ENCODE measurements at regions not wholly inside any gene's neighbourhood (a gene's known extent, or its start where the extent isn't known, plus 50 kb on each side); places are given as distances from the start of the nearest gene placed in this dataset.

DNA sequence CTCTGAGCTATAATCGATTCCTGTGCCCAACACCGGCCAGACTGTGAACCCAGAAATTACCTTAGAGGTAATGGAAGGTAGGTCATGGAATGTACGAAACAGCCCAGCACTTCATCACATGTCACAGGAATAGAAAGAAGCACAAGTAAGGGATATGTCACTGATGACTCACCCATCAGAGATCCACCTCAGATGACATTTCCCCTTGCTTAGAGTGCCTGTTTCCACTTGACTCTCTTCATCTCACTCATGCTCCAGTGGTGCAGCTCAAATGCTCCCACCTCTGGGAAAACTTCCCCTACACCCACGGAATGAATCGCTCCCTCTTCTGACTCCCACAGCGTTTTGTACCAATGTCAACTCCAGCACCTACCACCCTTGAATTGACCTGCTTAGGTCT, 381.6 kb upstream of the CNR1 start:
- Histone ChIP-seq H3K4me1 (no peaks in the 10 kb centered on the region), H3K27me3 (no peaks in the 10 kb centered on the region), H3K36me3 (no peaks in the 10 kb centered on the region), H3K9ac (no peak overlapping the region), H3K4me3 (no peak overlapping the region), H4K20me1 (ENCODE audit: low read depth) (no peaks in the 10 kb centered on the region), H3K9me3 (ENCODE audit: low read depth) (no peaks in the 10 kb centered on the region), H2AFZ (replicated peaks) (no peak overlapping the region), H3F3A (ENCODE audit: low read depth) (no peaks in the 10 kb centered on the region), H3K4me2 (no peak overlapping the region), H3K79me2 (ENCODE audit: low read depth) (no peaks in the 10 kb centered on the region), H3K27ac (no peak overlapping the region)
- DNase-seq (ENCODE audit: low spot score), result no peak
- TF ChIP-seq EZH2 (IDR thresholded peaks at IDR 0.05) (no peak), EZH2phosphoT487 (IDR thresholded peaks at IDR 0.05) (no peak)
- TF ChIP-seq, protein P1, sequence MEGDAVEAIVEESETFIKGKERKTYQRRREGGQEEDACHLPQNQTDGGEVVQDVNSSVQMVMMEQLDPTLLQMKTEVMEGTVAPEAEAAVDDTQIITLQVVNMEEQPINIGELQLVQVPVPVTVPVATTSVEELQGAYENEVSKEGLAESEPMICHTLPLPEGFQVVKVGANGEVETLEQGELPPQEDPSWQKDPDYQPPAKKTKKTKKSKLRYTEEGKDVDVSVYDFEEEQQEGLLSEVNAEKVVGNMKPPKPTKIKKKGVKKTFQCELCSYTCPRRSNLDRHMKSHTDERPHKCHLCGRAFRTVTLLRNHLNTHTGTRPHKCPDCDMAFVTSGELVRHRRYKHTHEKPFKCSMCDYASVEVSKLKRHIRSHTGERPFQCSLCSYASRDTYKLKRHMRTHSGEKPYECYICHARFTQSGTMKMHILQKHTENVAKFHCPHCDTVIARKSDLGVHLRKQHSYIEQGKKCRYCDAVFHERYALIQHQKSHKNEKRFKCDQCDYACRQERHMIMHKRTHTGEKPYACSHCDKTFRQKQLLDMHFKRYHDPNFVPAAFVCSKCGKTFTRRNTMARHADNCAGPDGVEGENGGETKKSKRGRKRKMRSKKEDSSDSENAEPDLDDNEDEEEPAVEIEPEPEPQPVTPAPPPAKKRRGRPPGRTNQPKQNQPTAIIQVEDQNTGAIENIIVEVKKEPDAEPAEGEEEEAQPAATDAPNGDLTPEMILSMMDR (IDR thresholded peaks at IDR 0.05), result no peak
- H3K4me1 Mint-ChIP-seq, result no peaks in the 10 kb centered on the region
- no peaks in the 10 kb centered on the region for H3K9me3 Mint-ChIP-seq
- H3K27ac Mint-ChIP-seq, result no peak overlapping the region
- no peak overlapping the region for H3K4me3 Mint-ChIP-seq
- H3K27me3 Mint-ChIP-seq (ENCODE audit: insufficient read depth, low read depth), result peaks cover 11% of the 10 kb centered on the region
- no peaks in the 10 kb centered on the region for H3K36me3 Mint-ChIP-seq

DNA sequence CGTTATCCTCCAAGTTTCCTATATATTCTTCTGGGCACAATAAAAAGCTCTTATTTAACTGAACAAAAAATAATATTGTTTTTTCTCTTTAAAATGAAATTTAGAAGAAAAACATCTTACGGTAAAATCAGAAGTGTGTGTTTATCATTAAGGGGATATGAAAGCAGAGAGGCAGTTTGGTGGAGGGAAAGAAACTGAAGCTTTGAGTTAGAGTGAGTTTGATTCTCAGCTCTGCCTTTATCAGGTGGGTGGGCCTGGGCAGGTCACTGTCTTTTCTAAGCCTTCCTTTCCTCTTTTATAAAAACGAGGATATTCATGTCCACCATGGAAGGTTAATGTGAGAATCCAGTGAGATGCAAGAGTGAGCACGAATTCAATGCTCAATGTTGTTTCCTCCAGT, 379.8 kb upstream of the CNR1 start:
- Histone ChIP-seq H3K27ac (no peak overlapping the region), H3K27me3 (no peaks in the 10 kb centered on the region), H3K4me2 (no peak overlapping the region), H3K9me3 (ENCODE audit: low read depth) (no peaks in the 10 kb centered on the region), H2AFZ (replicated peaks) (no peak overlapping the region), H3K79me2 (ENCODE audit: low read depth) (no peaks in the 10 kb centered on the region), H3K36me3 (no peaks in the 10 kb centered on the region), H3K4me3 (no peak overlapping the region), H3F3A (ENCODE audit: low read depth) (no peaks in the 10 kb centered on the region), H3K4me1 (no peaks in the 10 kb centered on the region), H3K9ac (no peak overlapping the region), H4K20me1 (ENCODE audit: low read depth) (no peaks in the 10 kb centered on the region)
- H3K9me3 Mint-ChIP-seq, result no peaks in the 10 kb centered on the region
- H3K36me3 Mint-ChIP-seq, result no peaks in the 10 kb centered on the region
- TF ChIP-seq, protein P1 (IDR thresholded peaks at IDR 0.05), result no peak
- TF ChIP-seq EZH2phosphoT487 (IDR thresholded peaks at IDR 0.05) (no peak), EZH2 (IDR thresholded peaks at IDR 0.05) (no peak)
- peaks cover 3% of the 10 kb centered on the region for H3K4me1 Mint-ChIP-seq
- no peak overlapping the region for H3K27ac Mint-ChIP-seq
- H3K4me3 Mint-ChIP-seq, result no peak overlapping the region
- no peak for DNase-seq (ENCODE audit: low spot score)
- H3K27me3 Mint-ChIP-seq (ENCODE audit: insufficient read depth, low read depth), result peaks cover 11% of the 10 kb centered on the region

DNA sequence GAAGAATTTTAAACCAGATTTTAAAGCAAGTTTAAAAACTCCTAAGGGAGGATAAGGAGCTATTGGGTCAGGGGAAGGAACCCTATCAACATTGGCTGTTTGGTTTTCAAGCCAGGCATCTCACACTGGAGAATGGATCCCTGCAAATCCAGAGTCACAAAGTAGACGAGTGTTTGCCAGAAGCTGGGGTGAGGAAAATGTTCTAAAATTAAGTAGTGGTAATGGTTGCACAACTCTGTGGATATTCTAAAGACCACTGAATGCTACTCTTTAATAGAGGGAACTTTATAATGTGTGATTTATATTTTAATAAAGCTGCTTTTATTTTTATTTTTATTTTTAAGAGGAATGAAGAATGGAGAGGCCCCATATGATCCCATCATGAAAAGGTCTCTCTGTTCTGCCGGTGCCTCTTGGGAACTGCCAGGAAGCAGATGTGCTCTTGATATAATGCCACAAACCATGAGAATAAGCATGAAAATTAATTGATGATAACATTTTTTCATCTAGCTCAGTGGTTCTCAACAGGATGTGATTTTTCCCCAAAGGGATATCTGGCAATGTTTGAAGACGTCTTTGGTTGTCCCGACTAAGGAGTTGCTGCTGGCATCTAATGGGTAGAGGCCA, 379.0 kb upstream of the CNR1 start:
- H2AFZ ChIP-seq (replicated peaks), result no peak overlapping the region
- peaks cover 12% of the 10 kb centered on the region for H3K4me1 Mint-ChIP-seq
- peaks cover 11% of the 10 kb centered on the region for H3K27me3 Mint-ChIP-seq (ENCODE audit: insufficient read depth, low read depth)
- no peaks in the 10 kb centered on the region for H3K9me3 ChIP-seq (ENCODE audit: low read depth)
- H3K4me3 ChIP-seq, result no peak overlapping the region
- no peaks in the 10 kb centered on the region for H3K36me3 ChIP-seq
- no peak for DNase-seq (ENCODE audit: low spot score)
- no peaks in the 10 kb centered on the region for H3K36me3 Mint-ChIP-seq
- TF ChIP-seq, protein P1 (IDR thresholded peaks at IDR 0.05), result no peak
- no peak for TF ChIP-seq EZH2 (IDR thresholded peaks at IDR 0.05)
- TF ChIP-seq EZH2phosphoT487 (IDR thresholded peaks at IDR 0.05), result no peak
- no peak overlapping the region for H3K4me2 ChIP-seq
- no peak overlapping the region for H3K27ac Mint-ChIP-seq
- no peaks in the 10 kb centered on the region for H3K27me3 ChIP-seq
- no peaks in the 10 kb centered on the region for H3K79me2 ChIP-seq (ENCODE audit: low read depth)
- no peaks in the 10 kb centered on the region for H3K9me3 Mint-ChIP-seq
- H3K9ac ChIP-seq, result no peak overlapping the region
- peaks cover 6% of the 10 kb centered on the region for H3K4me1 ChIP-seq
- H3K4me3 Mint-ChIP-seq, result no peak overlapping the region
- no peak overlapping the region for H3K27ac ChIP-seq
- no peaks in the 10 kb centered on the region for H4K20me1 ChIP-seq (ENCODE audit: low read depth)
- H3F3A ChIP-seq (ENCODE audit: low read depth), result no peaks in the 10 kb centered on the region

Data from neural progenitor cell (in vitro differentiated cells).